ENCODE measurements at regions not wholly inside any gene's neighbourhood (a gene's known extent, or its start where the extent isn't known, plus 50 kb on each side); places are given as distances from the start of the nearest gene placed in this dataset.
"Not testable (repeated sequence)": the region's sequence is repeated elsewhere in the genome, so short reads cannot be mapped to it uniquely, and the experiment has no call there.

GRCh38 chr1:67610450-67610849 is 74.6 kb upstream of the GADD45A start:
- H3K4me1 ChIP-seq (ENCODE audit: low read length): peaks cover 7% of the 10 kb centered on the region
- H3K4me3 ChIP-seq (ENCODE audit: low read length): no peak overlapping the region
- no peak overlapping the region for H3K27ac ChIP-seq (ENCODE audit: low read length)
- no peak overlapping the region for H3K9ac ChIP-seq (ENCODE audit: low read length)
- H2AFZ ChIP-seq (ENCODE audit: low read length): no peak overlapping the region
- no peaks in the 10 kb centered on the region for H4K20me1 ChIP-seq (ENCODE audit: insufficient read depth, low read length)
- DNase-seq: no peak
- H3F3A ChIP-seq (ENCODE audit: insufficient read depth, low read length): no peaks in the 10 kb centered on the region
- H3K9me2 ChIP-seq (replicated peaks; ENCODE audit: insufficient read depth, low read length): no peaks in the 10 kb centered on the region
- no peaks in the 10 kb centered on the region for H3K79me2 ChIP-seq (ENCODE audit: low read length)
- H3K27me3 ChIP-seq (replicated peaks; ENCODE audit: insufficient read depth, low read length): no peaks in the 10 kb centered on the region
- no peaks in the 10 kb centered on the region for H3K36me3 ChIP-seq (replicated peaks; ENCODE audit: insufficient read depth, low read length)
- no peak overlapping the region for H3K4me2 ChIP-seq (ENCODE audit: low read depth, low read length)
- H3K9me3 ChIP-seq (replicated peaks; ENCODE audit: insufficient read depth, low read length): no peaks in the 10 kb centered on the region
- TF ChIP-seq EZH2 (optimal IDR thresholded peaks at IDR 0.05; ENCODE audit: low read depth, low read length): no peak
- no peak for TF ChIP-seq EZH2phosphoT487 (IDR thresholded peaks at IDR 0.05; ENCODE audit: low read length)
- no peak for TF ChIP-seq CTCF (IDR thresholded peaks at IDR 0.05; ENCODE audit: low read length)

- H3K4me3 ChIP-seq (ENCODE audit: low read length): no peak overlapping the region
- peaks cover 7% of the 10 kb centered on the region for H3K4me1 ChIP-seq (ENCODE audit: low read length)
- no peaks in the 10 kb centered on the region for H4K20me1 ChIP-seq (ENCODE audit: insufficient read depth, low read length)
- no peak overlapping the region for H3K27ac ChIP-seq (ENCODE audit: low read length)
- H3K9me3 ChIP-seq (replicated peaks; ENCODE audit: insufficient read depth, low read length): no peaks in the 10 kb centered on the region
- no peak for TF ChIP-seq CTCF (IDR thresholded peaks at IDR 0.05; ENCODE audit: low read length)
- TF ChIP-seq EZH2phosphoT487 (IDR thresholded peaks at IDR 0.05; ENCODE audit: low read length): no peak
- TF ChIP-seq EZH2 (optimal IDR thresholded peaks at IDR 0.05; ENCODE audit: low read depth, low read length): no peak
- H3K4me2 ChIP-seq (ENCODE audit: low read depth, low read length): no peak overlapping the region
- no peak overlapping the region for H3K9ac ChIP-seq (ENCODE audit: low read length)
- no peaks in the 10 kb centered on the region for H3F3A ChIP-seq (ENCODE audit: insufficient read depth, low read length)
- no peak overlapping the region for H2AFZ ChIP-seq (ENCODE audit: low read length)
- no peaks in the 10 kb centered on the region for H3K9me2 ChIP-seq (replicated peaks; ENCODE audit: insufficient read depth, low read length)
- no peaks in the 10 kb centered on the region for H3K27me3 ChIP-seq (replicated peaks; ENCODE audit: insufficient read depth, low read length)
- H3K36me3 ChIP-seq (replicated peaks; ENCODE audit: insufficient read depth, low read length): no peaks in the 10 kb centered on the region
- H3K79me2 ChIP-seq (ENCODE audit: low read length): no peaks in the 10 kb centered on the region
- no peak for DNase-seq
Measured at GRCh38 chr1:67611846-67612245, 73.2 kb upstream of the GADD45A start.

GRCh38 chr1:67612788-67613241 is 72.2 kb upstream of the GADD45A start:
- Histone ChIP-seq H3K4me3 (ENCODE audit: low read length) (no peak overlapping the region), H3K9me3 (replicated peaks; ENCODE audit: insufficient read depth, low read length) (no peaks in the 10 kb centered on the region), H3K27me3 (replicated peaks; ENCODE audit: insufficient read depth, low read length) (no peaks in the 10 kb centered on the region), H3K27ac (ENCODE audit: low read length) (no peak overlapping the region), H2AFZ (ENCODE audit: low read length) (no peak overlapping the region), H3K9ac (ENCODE audit: low read length) (no peak overlapping the region), H3K4me2 (ENCODE audit: low read depth, low read length) (no peak overlapping the region), H3K4me1 (ENCODE audit: low read length) (peaks cover 7% of the 10 kb centered on the region), H3K36me3 (replicated peaks; ENCODE audit: insufficient read depth, low read length) (no peaks in the 10 kb centered on the region), H4K20me1 (ENCODE audit: insufficient read depth, low read length) (no peaks in the 10 kb centered on the region), H3F3A (ENCODE audit: insufficient read depth, low read length) (no peaks in the 10 kb centered on the region), H3K9me2 (replicated peaks; ENCODE audit: insufficient read depth, low read length) (no peaks in the 10 kb centered on the region), H3K79me2 (ENCODE audit: low read length) (no peaks in the 10 kb centered on the region)
- no peak for DNase-seq
- TF ChIP-seq CTCF (IDR thresholded peaks at IDR 0.05; ENCODE audit: low read length) (no peak), EZH2phosphoT487 (IDR thresholded peaks at IDR 0.05; ENCODE audit: low read length) (no peak), EZH2 (optimal IDR thresholded peaks at IDR 0.05; ENCODE audit: low read depth, low read length) (no peak)

- DNase-seq; H3K27ac ChIP-seq (ENCODE audit: low read length); H3K9ac ChIP-seq (ENCODE audit: low read length); H4K20me1 ChIP-seq (ENCODE audit: insufficient read depth, low read length); H3F3A ChIP-seq (ENCODE audit: insufficient read depth, low read length); H3K4me2 ChIP-seq (ENCODE audit: low read depth, low read length); H3K27me3 ChIP-seq (replicated peaks; ENCODE audit: insufficient read depth, low read length); H3K9me2 ChIP-seq (replicated peaks; ENCODE audit: insufficient read depth, low read length); H3K36me3 ChIP-seq (replicated peaks; ENCODE audit: insufficient read depth, low read length); H3K4me3 ChIP-seq (ENCODE audit: low read length); H2AFZ ChIP-seq (ENCODE audit: low read length); H3K4me1 ChIP-seq (ENCODE audit: low read length); H3K9me3 ChIP-seq (replicated peaks; ENCODE audit: insufficient read depth, low read length); H3K79me2 ChIP-seq (ENCODE audit: low read length): not testable (repeated sequence)
Measured at GRCh38 chr1:67613479-67613878, 71.5 kb upstream of the GADD45A start.

Measured in MM.1S (cell line).